ENCODE measurements at regions not wholly inside any gene's neighbourhood (a gene's known extent, or its start where the extent isn't known, plus 50 kb on each side); places are given as distances from the start of the nearest gene placed in this dataset.

DNA sequence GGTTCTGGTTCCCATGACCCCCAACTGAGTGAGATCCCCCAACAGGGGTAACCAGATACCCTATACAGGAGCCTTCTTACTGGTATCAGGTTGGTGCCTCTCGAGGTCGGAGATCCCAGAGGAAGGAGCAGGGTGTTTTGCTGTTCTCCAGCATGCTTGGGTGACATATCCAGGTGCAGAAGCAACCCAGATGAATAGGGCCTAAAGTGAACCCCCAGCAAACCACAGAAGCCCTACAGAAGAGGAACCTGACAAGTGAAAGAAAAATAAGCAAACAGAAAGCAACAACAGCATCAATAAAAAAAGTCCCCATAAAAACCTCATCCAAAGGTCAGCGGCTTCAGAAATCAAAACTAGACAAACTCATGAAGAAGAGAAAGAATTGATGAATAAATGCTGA, 633.4 kb upstream of the CXADR start:
- TF ChIP-seq, protein P1, sequence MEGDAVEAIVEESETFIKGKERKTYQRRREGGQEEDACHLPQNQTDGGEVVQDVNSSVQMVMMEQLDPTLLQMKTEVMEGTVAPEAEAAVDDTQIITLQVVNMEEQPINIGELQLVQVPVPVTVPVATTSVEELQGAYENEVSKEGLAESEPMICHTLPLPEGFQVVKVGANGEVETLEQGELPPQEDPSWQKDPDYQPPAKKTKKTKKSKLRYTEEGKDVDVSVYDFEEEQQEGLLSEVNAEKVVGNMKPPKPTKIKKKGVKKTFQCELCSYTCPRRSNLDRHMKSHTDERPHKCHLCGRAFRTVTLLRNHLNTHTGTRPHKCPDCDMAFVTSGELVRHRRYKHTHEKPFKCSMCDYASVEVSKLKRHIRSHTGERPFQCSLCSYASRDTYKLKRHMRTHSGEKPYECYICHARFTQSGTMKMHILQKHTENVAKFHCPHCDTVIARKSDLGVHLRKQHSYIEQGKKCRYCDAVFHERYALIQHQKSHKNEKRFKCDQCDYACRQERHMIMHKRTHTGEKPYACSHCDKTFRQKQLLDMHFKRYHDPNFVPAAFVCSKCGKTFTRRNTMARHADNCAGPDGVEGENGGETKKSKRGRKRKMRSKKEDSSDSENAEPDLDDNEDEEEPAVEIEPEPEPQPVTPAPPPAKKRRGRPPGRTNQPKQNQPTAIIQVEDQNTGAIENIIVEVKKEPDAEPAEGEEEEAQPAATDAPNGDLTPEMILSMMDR (IDR thresholded peaks at IDR 0.05; ENCODE audit: insufficient read depth, low read depth, low read length, missing control alignments), result no peak

DNA sequence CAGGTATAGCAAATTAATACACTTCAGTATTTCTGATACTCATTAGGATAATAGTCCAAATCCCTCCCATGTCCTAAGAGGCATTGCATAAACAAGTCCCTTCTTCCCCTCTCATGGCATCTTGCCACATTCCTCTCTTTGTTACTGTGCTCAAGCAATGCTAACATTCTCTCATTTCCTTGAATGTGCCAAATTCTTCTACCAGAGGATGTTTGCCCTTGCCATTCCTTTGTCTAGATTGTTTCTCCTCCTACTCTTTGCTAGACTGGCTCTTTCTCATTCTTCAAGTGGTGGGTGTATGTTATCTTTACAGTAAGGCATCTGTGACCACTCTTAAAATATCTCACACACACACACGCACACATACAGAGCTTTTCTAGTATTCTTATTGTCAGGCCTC, 621.0 kb upstream of the CXADR start:
- DNase-seq (ENCODE audit: low read depth), result no peak
- TF ChIP-seq, protein P1 (IDR thresholded peaks at IDR 0.05; ENCODE audit: insufficient read depth, low read depth, low read length, missing control alignments), result no peak
- H3K4me3 ChIP-seq (ENCODE audit: low read depth, low read length), result no peak overlapping the region

More for the DNA sequence above, 633.4 kb upstream of the CXADR start:
- H3K4me3 ChIP-seq (ENCODE audit: low read depth, low read length), result no peak overlapping the region
- DNase-seq (ENCODE audit: low read depth), result no peak

DNA sequence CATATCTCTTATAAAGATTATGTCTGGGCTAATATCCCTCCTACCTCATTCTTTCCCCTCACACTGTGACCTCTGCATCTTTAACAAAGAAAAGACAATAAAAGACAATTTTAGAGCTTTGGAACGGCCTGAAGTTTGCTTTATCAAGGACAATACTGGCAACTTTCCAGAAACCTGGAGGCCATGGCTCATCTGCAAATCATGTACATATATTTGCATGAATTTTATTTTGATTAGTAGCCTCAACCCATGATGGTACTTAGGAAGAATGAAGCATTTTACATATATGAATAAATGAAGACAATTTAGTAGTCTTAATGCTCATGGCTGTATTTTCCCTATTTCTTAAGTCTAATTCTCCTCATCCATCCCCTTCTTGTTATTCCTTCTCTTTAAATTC, 612.2 kb upstream of the CXADR start:
- DNase-seq (ENCODE audit: low read depth), result no peak
- H3K4me3 ChIP-seq (ENCODE audit: low read depth, low read length), result no peak overlapping the region
- TF ChIP-seq, protein P1 (IDR thresholded peaks at IDR 0.05; ENCODE audit: insufficient read depth, low read depth, low read length, missing control alignments), result no peak

DNA sequence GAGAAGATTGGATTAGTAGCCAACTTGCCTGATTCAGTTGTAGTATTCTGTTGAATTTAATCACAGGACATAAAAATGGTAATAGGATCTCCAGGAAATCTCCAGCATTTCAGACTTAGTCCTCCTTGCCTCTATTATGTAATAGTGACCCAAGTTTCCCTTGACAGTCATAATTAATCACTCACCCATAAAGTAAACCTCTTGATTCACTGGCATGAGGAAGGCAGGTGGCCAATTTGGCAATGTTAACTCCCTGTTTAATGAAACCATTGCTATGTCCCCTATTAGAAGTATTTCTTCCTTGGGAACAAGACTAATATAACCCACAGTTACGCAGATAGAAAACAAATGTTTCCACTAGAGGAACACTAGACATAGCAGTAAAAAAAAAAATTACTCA, 604.8 kb upstream of the CXADR start:
- DNase-seq (ENCODE audit: low read depth), result no peak
- TF ChIP-seq, protein P1 (IDR thresholded peaks at IDR 0.05; ENCODE audit: insufficient read depth, low read depth, low read length, missing control alignments), result no peak
- H3K4me3 ChIP-seq (ENCODE audit: low read depth, low read length), result no peak overlapping the region

DNA sequence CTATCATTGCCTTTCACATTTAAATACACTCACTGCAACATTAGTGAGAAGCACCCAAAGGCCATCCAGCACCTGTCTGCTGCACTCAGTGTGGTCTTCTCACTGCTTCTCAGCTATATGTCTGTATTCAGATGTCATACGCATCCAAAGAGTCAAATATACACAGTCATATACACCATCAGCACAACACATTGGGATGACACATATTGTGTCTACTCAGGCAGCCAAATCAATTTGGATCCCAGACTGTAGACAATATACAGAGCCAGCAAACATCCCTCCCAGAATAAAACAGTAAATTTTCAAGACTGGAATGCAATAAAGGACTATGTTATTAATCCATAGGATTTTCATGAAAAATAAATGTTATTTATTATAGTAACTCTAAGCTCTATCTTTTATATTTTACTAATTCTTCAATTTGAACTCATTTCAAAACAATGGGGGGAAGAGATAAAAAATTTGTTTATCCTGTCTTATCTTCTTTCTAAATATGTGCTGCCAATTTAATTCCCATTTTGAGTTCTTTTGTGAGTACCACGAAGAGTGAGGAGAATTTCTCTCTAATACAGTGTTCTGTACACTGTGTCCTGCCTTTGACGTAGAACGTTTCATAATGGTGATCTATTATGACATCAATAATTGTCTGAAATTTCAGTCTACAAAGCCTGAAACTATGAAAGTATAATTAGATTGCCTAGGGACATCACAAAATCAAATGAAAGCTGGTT, 602.2 kb upstream of the CXADR start:
- TF ChIP-seq, protein P1 (IDR thresholded peaks at IDR 0.05; ENCODE audit: insufficient read depth, low read depth, low read length, missing control alignments), result no peak
- no peak overlapping the region for H3K4me3 ChIP-seq (ENCODE audit: low read depth, low read length)
- no peak for DNase-seq (ENCODE audit: low read depth)

DNA sequence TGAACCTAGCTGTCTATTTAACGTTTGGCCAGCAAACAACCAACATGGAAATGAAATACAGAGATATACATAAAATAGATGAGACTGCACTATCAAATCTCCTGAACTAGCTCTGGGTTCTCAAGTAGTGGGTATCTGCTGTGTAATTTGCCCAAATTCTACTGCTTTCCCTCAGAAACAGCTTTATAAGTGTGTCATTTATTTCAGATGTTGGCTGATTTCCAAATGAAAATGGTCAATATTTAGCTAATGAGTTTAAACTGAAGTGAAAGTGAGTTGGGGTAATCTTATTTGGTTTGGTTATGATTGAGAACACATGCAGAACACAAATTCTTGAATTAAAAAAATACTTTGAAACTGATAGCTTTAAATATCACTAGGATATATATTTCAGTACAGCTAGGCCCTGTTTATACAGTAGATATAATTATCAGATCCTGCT, 601.7 kb upstream of the CXADR start:
- DNase-seq (ENCODE audit: low read depth), result no peak
- no peak overlapping the region for H3K4me3 ChIP-seq (ENCODE audit: low read depth, low read length)

More for the DNA sequence above, 601.7 kb upstream of the CXADR start:
- TF ChIP-seq, protein P1 (IDR thresholded peaks at IDR 0.05; ENCODE audit: insufficient read depth, low read depth, low read length, missing control alignments), result no peak
